DND-41 (cell line): ENCODE measurements at regions not wholly inside any gene's neighbourhood (a gene's known extent, or its start where the extent isn't known, plus 50 kb on each side); places are given as distances from the start of the nearest gene placed in this dataset.
"Not testable (repeated sequence)": the region's sequence is repeated elsewhere in the genome, so short reads cannot be mapped to it uniquely, and the experiment has no call there.

Source experiments
- ATAC-seq: fragments of 200-7000 bp; cut with Tn5 transposase; 3 replicates; pipeline ENCODE4 v1.9.1; 2021; ENCODE audit warnings: low read depth; ENCODE audit not compliant: insufficient read depth
- DNase-seq: peaks from one replicate; pipeline ENCODE4 v3.0.0-alpha.2; 2020
- H2AFZ ChIP-seq: 2 replicates; pipeline ENCODE4 v1.6.0; 2012; ENCODE audit warnings: low read depth, low read length
- H3K27ac ChIP-seq: 2 replicates; pipeline ENCODE4 v1.5.1; 2012; ENCODE audit warnings: low read length, inconsistent platforms
- H3K27me3 ChIP-seq: fragments of 200-600 bp; sonication (generic); 2 replicates; pipeline ENCODE4 v1.6.0; 2012; ENCODE audit warnings: low read length, mild to moderate bottlenecking, inconsistent platforms; ENCODE audit not compliant: insufficient read depth, poor library complexity
- H3K36me3 ChIP-seq: 2 replicates; pipeline ENCODE4 v1.5.1; 2012; ENCODE audit warnings: low read length, inconsistent platforms; ENCODE audit not compliant: insufficient read depth
- H3K4me1 ChIP-seq: 2 replicates; pipeline ENCODE4 v1.5.1; 2012; ENCODE audit warnings: mild to moderate bottlenecking, low read length; ENCODE audit not compliant: insufficient read depth
- H3K4me2 ChIP-seq: 2 replicates; pipeline ENCODE4 v1.6.0; 2012; ENCODE audit warnings: mild to moderate bottlenecking, moderate library complexity, low read length, inconsistent platforms; ENCODE audit not compliant: insufficient read depth
- H3K4me3 ChIP-seq, 2 experiments: fragments of 200-600 bp in 1 of 2; shearing (Covaris generic) in 1 of 2; 2 replicates each; pipeline ENCODE4 v1.5.1; 2012 to 2016; ENCODE audit warnings: inconsistent platforms in 2 of 2, low read length in 2 of 2, mild to moderate bottlenecking in 2 of 2, low read depth in 1 of 2, moderate library complexity in 1 of 2
- H3K79me2 ChIP-seq: 2 replicates; pipeline ENCODE4 v1.6.0; 2012; ENCODE audit warnings: low read length, inconsistent platforms; ENCODE audit not compliant: insufficient read depth
- H3K9ac ChIP-seq: 2 replicates; pipeline ENCODE4 v1.6.0; 2012; ENCODE audit warnings: low read depth, mild to moderate bottlenecking, inconsistent platforms, low read length, moderate library complexity
- H3K9me3 ChIP-seq: 2 replicates; pipeline ENCODE4 v1.5.1; 2012; ENCODE audit warnings: low read length, moderate library complexity, mild to moderate bottlenecking, inconsistent platforms; ENCODE audit not compliant: insufficient read depth, severe bottlenecking
- H4K20me1 ChIP-seq: 2 replicates; pipeline ENCODE4 v1.6.0; 2012; ENCODE audit warnings: low read length; ENCODE audit not compliant: insufficient read depth

DNA sequence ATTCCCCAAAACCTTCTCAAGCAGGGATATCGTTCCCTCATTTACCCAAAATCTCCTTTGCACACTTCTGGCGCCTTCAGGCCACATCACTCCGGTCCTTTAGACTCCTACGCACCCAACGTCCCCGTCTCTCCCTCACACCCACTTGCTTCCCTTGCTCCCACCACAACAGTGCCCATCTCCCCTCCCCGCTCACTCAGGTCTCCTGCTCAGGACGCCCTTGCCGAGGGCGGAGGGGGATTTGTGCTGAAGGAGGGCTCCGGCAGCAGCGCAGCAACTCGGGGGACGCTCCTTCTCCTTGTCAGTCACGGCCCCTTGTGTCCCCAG lies 71.6 kb downstream of the PCMTD2 start:
- H3K27me3 ChIP-seq, H3K4me3 ChIP-seq, H4K20me1 ChIP-seq, H3K36me3 ChIP-seq, H3K4me2 ChIP-seq, H3K4me1 ChIP-seq, H3K9me3 ChIP-seq, H3K27ac ChIP-seq, H3K9ac ChIP-seq, H2AFZ ChIP-seq, DNase-seq, H3K79me2 ChIP-seq, ATAC-seq: not testable (repeated sequence)

DNA sequence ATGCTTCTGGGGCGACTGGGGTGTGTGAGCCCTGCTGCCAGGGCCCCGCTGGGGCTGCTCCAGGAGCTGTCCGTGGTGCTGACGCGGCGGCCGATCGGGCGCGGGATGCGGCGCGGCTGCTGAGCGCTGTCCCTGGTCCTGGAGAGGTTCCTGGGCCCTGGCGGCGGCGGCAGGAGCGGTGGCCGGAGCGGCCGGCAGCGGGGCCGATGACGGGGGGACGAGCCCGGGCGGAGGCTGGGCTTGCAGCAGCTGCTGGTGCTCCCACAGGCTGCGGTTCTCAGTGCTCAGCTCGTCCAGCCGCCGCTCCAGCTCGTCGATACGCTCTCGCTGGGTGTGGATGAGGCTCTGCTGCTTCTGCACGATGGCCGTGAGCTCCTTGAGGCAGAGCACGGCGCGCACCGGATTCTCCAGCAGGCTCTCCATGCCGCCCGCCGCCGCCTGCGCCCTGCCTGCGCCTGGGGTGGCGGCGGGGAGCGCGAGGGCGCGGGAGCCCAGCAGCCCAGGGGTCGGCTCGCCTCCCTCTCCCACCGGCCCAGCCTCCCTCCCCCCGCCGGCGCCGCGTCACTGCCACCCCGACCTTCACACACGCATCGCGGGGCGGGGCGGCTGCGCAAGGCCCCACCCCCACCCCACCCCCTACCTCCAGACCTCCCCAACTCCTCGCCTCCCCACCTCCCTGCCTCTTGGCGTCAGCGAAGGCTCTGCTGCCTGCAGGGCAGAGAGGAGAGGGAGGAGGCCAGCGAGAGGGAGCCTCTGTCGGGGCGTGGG lies 72.2 kb downstream of the PCMTD2 start:
- not testable (repeated sequence) for H3K27ac ChIP-seq, H3K4me3 ChIP-seq, H3K27me3 ChIP-seq, H2AFZ ChIP-seq, H3K4me2 ChIP-seq, H3K4me1 ChIP-seq, H3K9me3 ChIP-seq, H3K36me3 ChIP-seq, H3K9ac ChIP-seq, H3K79me2 ChIP-seq, H4K20me1 ChIP-seq, DNase-seq
- ATAC-seq = peak; percentile 77

DNA sequence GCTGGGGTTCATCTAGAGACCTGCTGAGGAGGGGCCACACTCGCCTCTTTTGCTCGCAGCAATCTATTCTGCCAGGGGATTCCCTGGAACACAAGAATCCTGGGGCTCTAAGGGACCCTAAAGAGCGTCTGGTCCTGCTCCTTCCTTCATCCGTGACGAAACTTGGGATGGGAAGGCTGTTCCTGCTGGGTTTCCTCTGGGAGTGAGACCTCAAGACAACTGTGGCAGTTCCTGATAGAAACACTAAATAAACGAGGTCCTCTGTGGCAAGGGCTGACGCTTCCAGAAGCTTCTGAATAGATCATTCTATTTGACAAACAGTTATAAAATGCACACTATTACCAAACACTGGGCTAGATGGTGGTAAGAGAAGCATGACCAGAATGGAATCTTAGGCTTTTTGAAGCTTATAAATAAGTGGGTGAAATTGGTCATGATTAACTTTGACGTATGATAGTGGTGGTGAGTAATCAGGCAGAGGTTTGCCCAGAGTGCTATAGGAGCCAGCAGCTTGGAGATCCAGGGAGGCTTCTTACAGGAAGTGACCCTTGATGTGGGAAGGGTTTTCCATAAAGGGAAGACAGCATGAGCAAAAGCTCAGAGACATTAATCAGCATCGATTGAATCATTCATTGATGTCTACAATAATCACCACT lies 73.2 kb downstream of the PCMTD2 start:
- H3K36me3 ChIP-seq, H3K4me1 ChIP-seq, H3K9ac ChIP-seq, H4K20me1 ChIP-seq, H3K27me3 ChIP-seq, H3K79me2 ChIP-seq, H3K9me3 ChIP-seq, H3K27ac ChIP-seq, H2AFZ ChIP-seq, H3K4me3 ChIP-seq, ATAC-seq, H3K4me2 ChIP-seq, DNase-seq: not testable (repeated sequence)

DNA sequence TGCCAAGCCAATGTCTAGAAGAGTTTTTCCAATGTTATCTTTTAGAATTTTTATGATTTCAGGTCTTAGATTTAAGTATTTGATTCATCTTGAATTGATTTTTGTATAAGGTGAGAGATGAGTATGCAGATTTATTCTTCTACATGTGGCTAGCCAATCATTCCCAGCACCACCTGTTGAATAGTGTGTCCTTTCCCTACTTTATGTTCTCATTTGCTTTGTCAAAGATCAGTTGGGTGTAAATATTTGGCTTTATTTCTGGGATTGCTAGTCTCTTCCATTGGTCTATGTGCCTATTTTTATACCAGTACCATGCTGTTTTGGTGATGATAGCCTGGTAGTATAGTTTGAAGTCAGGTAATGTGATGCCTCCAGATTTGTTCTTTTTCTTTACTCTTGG lies 77.1 kb downstream of the PCMTD2 start:
- H3K9ac ChIP-seq, H4K20me1 ChIP-seq, H3K27ac ChIP-seq, H3K79me2 ChIP-seq, H2AFZ ChIP-seq, H3K27me3 ChIP-seq, ATAC-seq, H3K4me3 ChIP-seq, DNase-seq, H3K9me3 ChIP-seq, H3K36me3 ChIP-seq, H3K4me1 ChIP-seq, H3K4me2 ChIP-seq: not testable (repeated sequence)
